DMS53 treated with DMSO at 0.1 percent for 48 hours (cell line): ENCODE measurements at regions not wholly inside any gene's neighbourhood (a gene's known extent, or its start where the extent isn't known, plus 50 kb on each side); places are given as distances from the start of the nearest gene placed in this dataset.

Experiments
- DNase-seq: peaks from one replicate; lab custom pipeline; 2025; ENCODE audit not compliant: unreplicated experiment; lab: John Stamatoyannopoulos, UW

GRCh38 chr5:8136271-8136670 is 267.3 kb downstream of the MTRR start:
- no peak for DNase-seq

GRCh38 chr5:8137941-8138550 is 269.1 kb downstream of the MTRR start:
- DNase-seq: no peak

GRCh38 chr5:8138884-8139283 is 269.9 kb downstream of the MTRR start:
- no peak for DNase-seq

DNA sequence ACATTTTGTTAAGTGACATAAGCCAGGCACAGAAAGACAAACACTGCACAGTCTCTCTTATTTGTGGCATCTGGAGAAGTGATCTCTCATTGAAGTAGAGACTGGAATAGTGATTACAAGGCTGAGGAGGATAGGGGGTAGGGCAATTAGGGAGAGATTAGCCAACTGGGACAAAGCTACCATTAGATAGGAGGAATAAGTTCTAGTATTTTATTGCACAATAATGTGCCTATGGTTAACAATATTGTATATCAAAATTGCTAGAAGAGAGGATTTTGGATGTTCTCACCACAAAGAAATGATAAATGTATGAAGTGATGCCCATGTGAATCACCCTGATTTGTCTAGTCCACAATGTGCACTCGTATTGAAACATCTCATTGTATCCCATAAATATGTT is 281.8 kb downstream of the MTRR start:
- DNase-seq: no peak

DNA sequence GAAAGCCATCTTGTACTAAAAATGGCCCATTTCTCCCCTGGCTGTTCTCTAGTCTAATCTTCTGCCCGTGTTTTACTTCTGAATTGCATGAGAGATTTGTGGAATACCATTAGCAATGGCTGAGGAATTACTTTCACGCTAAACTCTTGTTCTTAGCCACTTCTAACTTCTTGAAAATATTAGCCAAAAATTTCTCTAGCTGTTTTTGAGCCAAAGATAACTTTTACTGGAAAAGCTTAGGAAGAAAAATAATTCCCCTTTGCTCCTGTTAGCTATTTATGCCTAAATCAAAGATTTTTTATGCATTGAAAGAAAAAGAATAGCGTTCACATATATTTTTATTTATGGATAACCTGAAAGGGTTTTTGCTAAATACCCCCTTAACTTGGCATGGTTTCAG is 287.8 kb downstream of the MTRR start:
- no peak for DNase-seq

- DNase-seq: no peak
Observed at GRCh38 chr5:8157320-8157822, 288.4 kb downstream of the MTRR start.

- DNase-seq: no peak
Observed at GRCh38 chr5:8176101-8176693, 307.2 kb downstream of the MTRR start.

GRCh38 chr5:8184455-8185063 is 315.6 kb downstream of the MTRR start:
- peak; percentile 22 for DNase-seq

DNA sequence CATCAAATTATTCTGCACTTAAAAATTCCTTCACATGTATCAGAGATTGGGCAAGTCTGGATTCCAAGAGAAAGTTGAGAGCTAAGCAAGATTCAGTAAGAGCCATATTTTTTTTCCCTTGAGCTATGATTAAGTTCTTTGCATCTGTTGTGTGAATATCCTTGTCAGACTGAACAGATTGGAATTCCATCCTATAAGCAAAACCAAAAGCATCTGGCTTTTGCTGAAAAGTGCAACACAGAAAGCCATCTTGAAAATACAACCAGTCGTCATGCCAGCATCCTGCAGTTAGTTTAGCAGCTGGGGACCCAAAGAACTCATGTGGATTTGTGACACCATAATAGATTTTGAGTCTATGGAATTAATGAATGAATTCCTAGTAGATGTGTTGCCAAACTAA is 316.9 kb downstream of the MTRR start:
- DNase-seq: no peak

DNA sequence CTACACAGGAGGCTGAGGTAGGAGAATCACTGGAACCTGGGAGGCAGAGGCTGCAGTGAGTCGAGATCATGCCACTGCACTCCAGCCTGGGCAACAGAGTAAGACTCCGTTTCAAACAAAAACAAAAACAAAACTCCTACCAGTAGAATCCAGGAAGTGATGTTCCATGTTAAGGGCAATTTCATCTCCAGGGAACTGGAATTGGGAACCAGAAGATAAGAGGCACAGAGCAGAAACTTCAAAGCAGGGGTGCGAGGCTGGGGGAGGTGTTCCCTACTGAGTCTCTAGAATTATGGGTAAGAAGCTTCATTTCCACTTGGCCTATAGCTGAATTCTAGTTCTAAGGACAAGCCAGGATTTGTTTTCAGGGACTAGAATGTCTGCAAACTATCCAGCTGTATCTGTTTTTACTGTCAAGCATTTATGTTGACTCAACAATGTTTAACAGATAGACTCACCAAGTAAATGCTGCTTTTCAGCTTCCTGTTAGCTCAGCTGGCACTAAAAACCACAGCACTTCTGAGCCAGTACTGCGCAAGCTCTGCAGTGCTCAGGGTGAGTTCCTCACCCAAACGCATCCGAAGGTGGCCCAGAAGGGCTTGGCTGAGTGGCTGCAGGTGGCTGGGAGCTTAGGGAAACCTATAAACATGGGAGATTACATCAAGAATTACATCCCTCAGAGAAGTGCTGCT is 320.1 kb downstream of the MTRR start:
- DNase-seq: peak; percentile 7

- no peak for DNase-seq
Observed at GRCh38 chr5:8192840-8193239, 323.9 kb downstream of the MTRR start.

- no peak for DNase-seq
Observed at GRCh38 chr5:8196061-8196460, 327.1 kb downstream of the MTRR start.

DNA sequence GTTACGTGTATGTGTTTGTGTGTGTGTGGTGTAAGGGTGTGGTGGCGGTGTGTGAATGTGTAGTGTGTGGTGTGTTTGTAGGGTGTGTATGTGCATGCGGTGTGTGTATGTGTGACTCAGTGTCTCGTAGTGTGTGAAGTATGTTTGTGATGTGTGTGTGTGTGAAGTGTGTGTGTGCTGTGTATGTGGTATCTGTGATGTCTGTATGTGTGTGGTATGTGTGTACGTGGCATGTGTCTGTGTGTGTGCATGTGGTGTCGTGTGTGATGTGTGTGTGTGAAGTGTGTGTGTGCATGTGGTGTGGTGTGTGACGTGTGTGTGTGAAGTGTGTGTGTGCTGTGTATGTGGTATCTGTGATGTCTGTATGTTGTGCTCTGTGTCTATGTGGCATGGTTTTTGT is 339.4 kb downstream of the MTRR start:
- DNase-seq: no peak

GRCh38 chr5:8209500-8209899 is 340.6 kb downstream of the MTRR start:
- DNase-seq: no peak

- DNase-seq: no peak
Observed at GRCh38 chr5:8213701-8214240, 344.8 kb downstream of the MTRR start.

DNA sequence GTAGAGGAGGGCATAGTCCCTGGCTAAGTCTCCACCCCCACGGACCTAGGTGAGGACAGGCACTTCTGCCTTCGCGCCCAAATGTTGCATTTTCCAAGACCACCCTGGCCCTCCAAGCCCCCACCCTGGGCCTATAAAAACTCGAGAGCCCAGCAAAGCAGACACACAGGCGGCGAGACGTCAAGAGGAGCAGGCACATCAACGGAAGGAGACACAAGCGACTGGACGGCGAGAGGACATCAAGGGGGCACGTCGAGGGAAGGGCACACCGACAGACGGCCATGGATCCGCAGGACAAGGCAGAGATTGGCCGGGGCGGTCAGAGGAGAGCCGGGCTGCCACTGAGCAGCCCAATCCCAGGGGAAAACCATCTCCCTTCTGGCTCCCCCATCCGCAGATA is 348.0 kb downstream of the MTRR start:
- DNase-seq: no peak

DNA sequence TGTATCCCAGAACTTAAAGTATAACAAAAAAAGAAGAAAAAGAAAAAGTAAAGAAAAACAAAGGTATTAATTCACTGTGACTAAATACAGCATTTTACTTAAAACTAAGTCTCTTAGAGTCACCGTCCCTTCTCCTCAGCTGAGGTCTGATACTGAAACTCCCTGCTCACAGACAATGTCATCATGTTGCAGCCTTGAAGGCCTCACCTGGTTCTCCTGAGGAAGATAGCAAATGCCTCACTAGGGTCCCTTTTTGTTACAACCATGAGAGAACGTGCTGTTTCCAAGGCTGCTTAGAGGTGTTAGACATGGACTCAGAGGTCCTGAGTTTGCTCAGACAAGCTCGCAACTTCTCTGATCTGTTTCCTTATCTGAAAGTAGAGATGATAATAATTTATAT is 357.2 kb downstream of the MTRR start:
- DNase-seq: no peak

- no peak for DNase-seq
Observed at GRCh38 chr5:8227112-8227511, 358.2 kb downstream of the MTRR start.

DNA sequence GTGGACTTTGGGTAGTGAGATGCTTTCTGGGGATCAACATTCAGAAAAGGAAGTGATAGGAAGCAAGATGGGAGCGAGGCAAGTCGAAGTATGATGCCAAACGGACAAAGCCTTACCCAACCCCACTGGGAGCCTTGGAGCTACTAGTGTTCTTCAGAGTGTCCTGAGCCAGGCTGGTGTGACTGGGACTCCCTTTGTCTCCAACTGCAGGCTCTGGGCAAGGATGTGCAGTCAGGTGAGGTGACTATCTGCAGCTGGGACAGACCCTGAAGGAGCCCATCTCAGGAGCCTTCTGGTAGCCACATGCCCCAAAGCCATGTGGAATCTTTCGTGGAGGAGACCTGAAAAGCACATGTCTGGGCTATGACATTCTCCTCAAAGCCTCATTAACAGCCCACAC is 360.6 kb downstream of the MTRR start:
- DNase-seq: no peak

GRCh38 chr5:8230868-8231267 is 361.9 kb downstream of the MTRR start:
- no peak for DNase-seq

- no peak for DNase-seq
Observed at GRCh38 chr5:8233479-8233878, 364.5 kb downstream of the MTRR start.
